HepG2 (cell line): ENCODE measurements at regions not wholly inside any gene's neighbourhood (a gene's known extent, or its start where the extent isn't known, plus 50 kb on each side); places are given as distances from the start of the nearest gene placed in this dataset.

ENCODE experiments used
- LCORL ChIP-seq, 2 experiments: fragments of 450-650 bp in 1 of 2; sonication (generic) in 1 of 2; formaldehyde crosslinking in 1 of 2; IDR thresholded peaks; 2 replicates each; pipeline versions ENCODE4 v1.5.0 to v1.6.1; 2017 to 2020; ENCODE audit warnings: antibody characterized with exemption in 1 of 2, missing genetic modification reagents in 1 of 2
- MIER3 ChIP-seq: IDR thresholded peaks from 2 replicates; pipeline ENCODE4 v1.6.1; 2016; ENCODE audit warnings: missing compliant biosample characterization, borderline replicate concordance
- SMYD3 ChIP-seq: sonication (generic); formaldehyde crosslinking; IDR thresholded peaks from 2 replicates; pipeline ENCODE4 v1.8.1; 2023; ENCODE audit warnings: mild to moderate bottlenecking, missing genetic modification reagents
- ZFP90 ChIP-seq: sonication (generic); formaldehyde crosslinking; IDR thresholded peaks from 2 replicates; pipeline ENCODE4 v1.8.0; 2022; ENCODE audit warnings: missing genetic modification reagents, mild to moderate bottlenecking, inconsistent platforms, borderline replicate concordance
- ZNF138 ChIP-seq: sonication (generic); formaldehyde crosslinking; IDR thresholded peaks from 2 replicates; pipeline ENCODE4 v1.5.0; 2020; ENCODE audit warnings: mild to moderate bottlenecking, low read depth, missing genetic modification reagents
- ZNF431 ChIP-seq: sonication (generic); formaldehyde crosslinking; IDR thresholded peaks from 2 replicates; pipeline ENCODE4 v1.9.0; 2022; ENCODE audit warnings: missing genetic modification reagents, low read depth, mild to moderate bottlenecking, borderline replicate concordance
- ZNF607 ChIP-seq: sonication (generic); formaldehyde crosslinking; IDR thresholded peaks from 2 replicates; pipeline ENCODE4 v1.5.1; 2020; ENCODE audit warnings: missing genetic modification reagents, mild to moderate bottlenecking, borderline replicate concordance
- ZNF629 ChIP-seq: sonication (generic); formaldehyde crosslinking; conservative IDR thresholded peaks from 2 replicates; pipeline ENCODE4 v1.5.0; 2020; ENCODE audit warnings: missing genetic modification reagents
- TF ChIP-seq, protein P1 (sequence below), 2 experiments: sonication (generic) in 1 of 2; formaldehyde crosslinking in 1 of 2; IDR thresholded peaks; 2 replicates each; pipeline versions ENCODE4 v1.4.0 to v1.6.1; 2016 to 2020; ENCODE audit warnings: borderline replicate concordance in 1 of 2, low read depth in 1 of 2, mild to moderate bottlenecking in 1 of 2, missing genetic modification reagents in 1 of 2
- TF ChIP-seq, protein P2 (sequence below): sonication (generic); formaldehyde crosslinking; IDR thresholded peaks from 2 replicates; pipeline ENCODE4 v1.5.0; 2020; ENCODE audit warnings: mild to moderate bottlenecking, missing genetic modification reagents, borderline replicate concordance
- TF ChIP-seq, protein P3 (sequence below): sonication (generic); formaldehyde crosslinking; IDR thresholded peaks from 2 replicates; pipeline ENCODE4 v1.4.0; 2020; ENCODE audit warnings: missing genetic modification reagents, borderline replicate concordance
- TF ChIP-seq, protein P4 (sequence below): IDR thresholded peaks from 2 replicates; pipeline ENCODE4 v1.6.1; 2012; ENCODE audit warnings: inconsistent platforms

DNA sequence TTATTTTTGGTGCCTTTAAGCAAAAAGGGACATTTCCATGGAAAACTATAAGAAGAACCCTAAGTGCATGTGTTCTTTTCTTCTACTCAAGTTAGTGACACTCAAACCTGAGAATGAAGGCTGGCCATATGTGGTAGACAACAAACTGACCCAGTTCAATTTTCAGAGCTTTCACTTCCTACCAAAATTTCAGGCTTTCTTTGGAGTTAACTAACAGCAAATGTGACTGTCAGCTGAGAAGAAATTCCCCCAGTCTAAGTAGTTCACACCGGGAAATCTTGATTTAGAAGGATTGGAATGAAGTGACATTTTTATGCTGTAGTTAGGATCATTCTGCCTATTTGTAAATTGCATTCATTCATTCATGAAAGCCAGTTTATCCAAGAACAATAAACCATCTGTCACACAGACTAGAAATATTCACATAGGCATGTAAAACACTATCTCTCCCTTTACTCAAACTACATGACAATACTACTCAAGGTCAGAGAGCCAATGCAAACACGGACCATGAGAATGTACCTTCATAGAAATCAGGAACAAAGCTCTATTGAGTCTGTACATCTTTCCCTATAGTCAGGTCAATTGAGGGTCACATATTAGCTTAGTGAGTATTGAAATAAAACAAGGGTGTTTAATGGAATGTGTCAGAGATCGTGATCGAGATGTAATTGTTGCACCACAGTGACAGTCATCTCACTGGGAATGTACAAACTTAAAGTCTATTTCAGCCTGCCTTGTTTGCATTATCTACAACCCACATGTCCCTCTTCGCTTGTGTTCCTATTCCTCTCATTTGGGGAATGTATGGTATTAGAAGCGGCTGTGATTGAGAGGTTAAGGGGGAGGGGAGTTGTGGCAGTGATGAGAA lies 113.8 kb upstream of the TGFBR2 start (continued):
- peak; percentile 47; the same call in 1 of the 2 replicates for TF ChIP-seq LCORL (IDR thresholded peaks at IDR 0.05)
- no peak; the same call in 1 of the 2 replicates for TF ChIP-seq LCORL (CRISPR knock-in tag; IDR thresholded peaks at IDR 0.05)
- no peak for TF ChIP-seq ZNF138
- TF ChIP-seq MIER3 (CRISPR knock-in tag): peak; percentile 56; the same call in 1 of the 2 replicates
- no peak for TF ChIP-seq ZNF607 (CRISPR knock-in tag)
- TF ChIP-seq, protein P1, sequence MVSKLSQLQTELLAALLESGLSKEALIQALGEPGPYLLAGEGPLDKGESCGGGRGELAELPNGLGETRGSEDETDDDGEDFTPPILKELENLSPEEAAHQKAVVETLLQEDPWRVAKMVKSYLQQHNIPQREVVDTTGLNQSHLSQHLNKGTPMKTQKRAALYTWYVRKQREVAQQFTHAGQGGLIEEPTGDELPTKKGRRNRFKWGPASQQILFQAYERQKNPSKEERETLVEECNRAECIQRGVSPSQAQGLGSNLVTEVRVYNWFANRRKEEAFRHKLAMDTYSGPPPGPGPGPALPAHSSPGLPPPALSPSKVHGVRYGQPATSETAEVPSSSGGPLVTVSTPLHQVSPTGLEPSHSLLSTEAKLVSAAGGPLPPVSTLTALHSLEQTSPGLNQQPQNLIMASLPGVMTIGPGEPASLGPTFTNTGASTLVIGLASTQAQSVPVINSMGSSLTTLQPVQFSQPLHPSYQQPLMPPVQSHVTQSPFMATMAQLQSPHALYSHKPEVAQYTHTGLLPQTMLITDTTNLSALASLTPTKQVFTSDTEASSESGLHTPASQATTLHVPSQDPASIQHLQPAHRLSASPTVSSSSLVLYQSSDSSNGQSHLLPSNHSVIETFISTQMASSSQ (IDR thresholded peaks at IDR 0.05; ENCODE audit: low read depth): peak; percentile 55
- TF ChIP-seq, protein P1 (CRISPR knock-in tag; IDR thresholded peaks at IDR 0.05; ENCODE audit: borderline replicate concordance): peak; percentile 65; the same call in 1 of the 2 replicates
- no peak for TF ChIP-seq ZNF629
- no peak; the same call in 1 of the 2 replicates for TF ChIP-seq ZFP90 (CRISPR knock-in tag)
- TF ChIP-seq SMYD3 (CRISPR knock-in tag): 0 out of 2 replicates have a peak, but pooled peaks have one; percentile 68
- TF ChIP-seq, protein P2, sequence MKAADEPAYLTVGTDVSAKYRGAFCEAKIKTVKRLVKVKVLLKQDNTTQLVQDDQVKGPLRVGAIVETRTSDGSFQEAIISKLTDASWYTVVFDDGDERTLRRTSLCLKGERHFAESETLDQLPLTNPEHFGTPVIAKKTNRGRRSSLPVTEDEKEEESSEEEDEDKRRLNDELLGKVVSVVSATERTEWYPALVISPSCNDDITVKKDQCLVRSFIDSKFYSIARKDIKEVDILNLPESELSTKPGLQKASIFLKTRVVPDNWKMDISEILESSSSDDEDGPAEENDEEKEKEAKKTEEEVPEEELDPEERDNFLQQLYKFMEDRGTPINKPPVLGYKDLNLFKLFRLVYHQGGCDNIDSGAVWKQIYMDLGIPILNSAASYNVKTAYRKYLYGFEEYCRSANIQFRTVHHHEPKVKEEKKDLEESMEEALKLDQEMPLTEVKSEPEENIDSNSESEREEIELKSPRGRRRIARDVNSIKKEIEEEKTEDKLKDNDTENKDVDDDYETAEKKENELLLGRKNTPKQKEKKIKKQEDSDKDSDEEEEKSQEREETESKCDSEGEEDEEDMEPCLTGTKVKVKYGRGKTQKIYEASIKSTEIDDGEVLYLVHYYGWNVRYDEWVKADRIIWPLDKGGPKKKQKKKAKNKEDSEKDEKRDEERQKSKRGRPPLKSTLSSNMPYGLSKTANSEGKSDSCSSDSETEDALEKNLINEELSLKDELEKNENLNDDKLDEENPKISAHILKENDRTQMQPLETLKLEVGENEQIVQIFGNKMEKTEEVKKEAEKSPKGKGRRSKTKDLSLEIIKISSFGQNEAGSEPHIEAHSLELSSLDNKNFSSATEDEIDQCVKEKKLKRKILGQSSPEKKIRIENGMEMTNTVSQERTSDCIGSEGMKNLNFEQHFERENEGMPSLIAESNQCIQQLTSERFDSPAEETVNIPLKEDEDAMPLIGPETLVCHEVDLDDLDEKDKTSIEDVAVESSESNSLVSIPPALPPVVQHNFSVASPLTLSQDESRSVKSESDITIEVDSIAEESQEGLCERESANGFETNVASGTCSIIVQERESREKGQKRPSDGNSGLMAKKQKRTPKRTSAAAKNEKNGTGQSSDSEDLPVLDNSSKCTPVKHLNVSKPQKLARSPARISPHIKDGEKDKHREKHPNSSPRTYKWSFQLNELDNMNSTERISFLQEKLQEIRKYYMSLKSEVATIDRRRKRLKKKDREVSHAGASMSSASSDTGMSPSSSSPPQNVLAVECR (CRISPR knock-in tag): peak; percentile 34; the same call in 1 of the 2 replicates
- TF ChIP-seq, protein P3, sequence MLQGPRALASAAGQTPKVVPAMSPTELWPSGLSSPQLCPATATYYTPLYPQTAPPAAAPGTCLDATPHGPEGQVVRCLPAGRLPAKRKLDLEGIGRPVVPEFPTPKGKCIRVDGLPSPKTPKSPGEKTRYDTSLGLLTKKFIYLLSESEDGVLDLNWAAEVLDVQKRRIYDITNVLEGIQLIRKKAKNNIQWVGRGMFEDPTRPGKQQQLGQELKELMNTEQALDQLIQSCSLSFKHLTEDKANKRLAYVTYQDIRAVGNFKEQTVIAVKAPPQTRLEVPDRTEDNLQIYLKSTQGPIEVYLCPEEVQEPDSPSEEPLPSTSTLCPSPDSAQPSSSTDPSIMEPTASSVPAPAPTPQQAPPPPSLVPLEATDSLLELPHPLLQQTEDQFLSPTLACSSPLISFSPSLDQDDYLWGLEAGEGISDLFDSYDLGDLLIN (CRISPR knock-in tag): no peak
- no peak for TF ChIP-seq ZNF431
- TF ChIP-seq, protein P4, sequence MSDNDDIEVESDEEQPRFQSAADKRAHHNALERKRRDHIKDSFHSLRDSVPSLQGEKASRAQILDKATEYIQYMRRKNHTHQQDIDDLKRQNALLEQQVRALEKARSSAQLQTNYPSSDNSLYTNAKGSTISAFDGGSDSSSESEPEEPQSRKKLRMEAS: peak; percentile 47; the same call in 1 of the 2 replicates
